ENCODE measurements at regions not wholly inside any gene's neighbourhood (a gene's known extent, or its start where the extent isn't known, plus 50 kb on each side); places are given as distances from the start of the nearest gene placed in this dataset.
"Not testable (repeated sequence)": the region's sequence is repeated elsewhere in the genome, so short reads cannot be mapped to it uniquely, and the experiment has no call there.

DNA sequence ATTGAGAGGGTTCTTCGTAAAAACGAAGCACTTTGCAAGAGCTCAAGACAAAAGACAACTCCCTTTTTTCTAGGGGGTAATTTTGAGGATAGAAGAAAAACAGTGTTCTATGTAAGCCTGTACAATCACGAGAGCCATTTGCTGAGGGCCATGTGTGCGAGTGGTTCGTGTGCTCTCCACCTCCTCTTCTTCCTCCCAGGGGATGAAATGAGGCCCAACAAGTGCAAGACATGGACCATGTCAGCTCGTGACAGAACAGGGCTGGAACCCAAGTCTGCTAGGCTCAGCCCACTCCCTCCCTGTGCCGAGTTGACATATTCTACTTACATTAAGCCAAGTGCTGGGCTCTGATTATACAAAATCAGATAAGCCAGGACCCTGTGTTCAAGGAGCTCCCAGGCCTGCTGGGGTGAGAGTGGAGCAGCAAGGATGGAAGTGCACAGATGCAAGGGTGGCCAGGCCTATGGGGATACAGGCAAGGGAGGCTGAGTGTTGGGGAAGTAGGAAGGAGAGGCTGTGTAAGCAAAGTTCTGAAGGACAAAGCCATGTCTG lies 97.9 kb upstream of the MSX2 start:
- FAIRE-seq (no peak), DNase-seq (ENCODE audit: insufficient read length, low spot score) (no peak)
- TF ChIP-seq TAF1 (IDR thresholded peaks at IDR 0.05; ENCODE audit: low read depth, low read length) = no peak
- TF ChIP-seq POU2F2 (IDR thresholded peaks at IDR 0.05; ENCODE audit: low read depth, low read length) = no peak
- no peak for TF ChIP-seq POLR2AphosphoS5 (IDR thresholded peaks at IDR 0.05; ENCODE audit: low read depth, low read length)
- TF ChIP-seq SPI1 (IDR thresholded peaks at IDR 0.05; ENCODE audit: low read depth, low read length) = no peak

- no peak for DNase-seq (ENCODE audit: insufficient read length, low spot score)
- FAIRE-seq = no peak
- TF ChIP-seq PAX5 (IDR thresholded peaks at IDR 0.05; ENCODE audit: insufficient read depth, low read length, severe bottlenecking) (no peak), SPI1 (IDR thresholded peaks at IDR 0.05; ENCODE audit: low read depth, low read length) (no peak), POLR2A (IDR thresholded peaks at IDR 0.05; ENCODE audit: low read depth, low read length) (no peak), TAF1 (IDR thresholded peaks at IDR 0.05; ENCODE audit: low read depth, low read length) (no peak), POLR2AphosphoS5 (IDR thresholded peaks at IDR 0.05; ENCODE audit: low read depth, low read length) (no peak), POU2F2 (IDR thresholded peaks at IDR 0.05; ENCODE audit: low read depth, low read length) (no peak)
Observed at GRCh38 chr5:174636094-174636493, 88.3 kb upstream of the MSX2 start.

DNA sequence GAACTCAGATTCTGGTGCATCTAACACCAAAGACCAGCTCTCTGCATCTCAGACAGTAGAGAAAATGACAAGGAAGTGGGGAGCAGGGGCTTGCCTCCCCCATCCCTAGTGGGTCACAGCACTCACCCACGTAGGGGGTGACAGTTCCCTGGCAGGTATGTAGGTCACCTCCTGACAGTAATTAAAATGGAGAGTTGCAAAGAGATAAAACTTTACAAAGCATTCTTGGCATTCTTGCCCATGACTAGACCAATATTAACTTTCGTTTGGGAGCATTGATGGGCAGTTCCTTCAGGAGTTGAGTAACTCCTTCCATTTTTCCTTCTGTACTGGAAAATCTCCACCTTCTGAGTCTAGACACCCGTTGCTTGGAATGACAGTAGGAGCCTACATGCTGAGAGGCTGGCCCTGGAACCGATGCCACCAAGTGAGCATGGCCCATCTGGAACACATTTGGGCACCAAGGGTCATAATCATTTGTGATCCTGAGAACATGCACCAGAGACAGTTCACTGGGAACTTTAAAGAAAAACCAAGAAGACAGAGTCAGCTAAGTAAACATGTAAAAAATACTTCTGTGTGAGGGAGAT lies 81.5 kb upstream of the MSX2 start:
- no peak for DNase-seq (ENCODE audit: insufficient read length, low spot score)
- TF ChIP-seq SPI1 (IDR thresholded peaks at IDR 0.05; ENCODE audit: low read depth, low read length) = no peak
- TF ChIP-seq POLR2AphosphoS5 (IDR thresholded peaks at IDR 0.05; ENCODE audit: low read depth, low read length) = no peak
- no peak for TF ChIP-seq PAX5 (IDR thresholded peaks at IDR 0.05; ENCODE audit: insufficient read depth, low read length, severe bottlenecking)
- no peak for TF ChIP-seq POU2F2 (IDR thresholded peaks at IDR 0.05; ENCODE audit: low read depth, low read length)
- TF ChIP-seq TAF1 (IDR thresholded peaks at IDR 0.05; ENCODE audit: low read depth, low read length) = no peak
- no peak for TF ChIP-seq POLR2A (IDR thresholded peaks at IDR 0.05; ENCODE audit: low read depth, low read length)
- FAIRE-seq = no peak

DNA sequence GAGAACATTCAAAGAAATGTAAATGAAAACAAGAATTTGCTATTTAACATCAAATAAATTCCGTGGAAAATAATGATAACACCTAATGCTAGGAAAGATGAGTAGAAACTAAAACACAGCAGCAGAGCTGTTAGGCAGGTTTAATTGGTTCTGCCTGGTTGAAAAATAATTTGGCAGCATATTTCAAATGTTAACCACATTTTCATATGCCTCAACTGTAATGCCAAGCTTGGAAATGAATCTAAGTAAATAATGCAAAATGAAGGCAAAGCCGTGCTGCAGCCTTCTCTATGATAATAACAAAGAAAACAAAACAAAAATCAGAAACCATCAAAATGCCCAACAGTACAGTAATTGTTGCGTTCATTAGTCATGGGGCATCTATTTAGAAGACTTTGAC lies 79.9 kb upstream of the MSX2 start:
- DNase-seq (ENCODE audit: insufficient read length, low spot score) (no peak), FAIRE-seq (no peak)
- TF ChIP-seq PAX5 (IDR thresholded peaks at IDR 0.05; ENCODE audit: insufficient read depth, low read length, severe bottlenecking) (no peak), SPI1 (IDR thresholded peaks at IDR 0.05; ENCODE audit: low read depth, low read length) (no peak), TAF1 (IDR thresholded peaks at IDR 0.05; ENCODE audit: low read depth, low read length) (no peak), POLR2AphosphoS5 (IDR thresholded peaks at IDR 0.05; ENCODE audit: low read depth, low read length) (no peak), POU2F2 (IDR thresholded peaks at IDR 0.05; ENCODE audit: low read depth, low read length) (no peak), POLR2A (IDR thresholded peaks at IDR 0.05; ENCODE audit: low read depth, low read length) (no peak)

GRCh38 chr5:174644923-174645322 lies 79.5 kb upstream of the MSX2 start:
- FAIRE-seq = no peak
- no peak for TF ChIP-seq TAF1 (IDR thresholded peaks at IDR 0.05; ENCODE audit: low read depth, low read length)
- no peak for TF ChIP-seq PAX5 (IDR thresholded peaks at IDR 0.05; ENCODE audit: insufficient read depth, low read length, severe bottlenecking)
- TF ChIP-seq POLR2AphosphoS5 (IDR thresholded peaks at IDR 0.05; ENCODE audit: low read depth, low read length) = no peak
- no peak for TF ChIP-seq POLR2A (IDR thresholded peaks at IDR 0.05; ENCODE audit: low read depth, low read length)
- no peak for TF ChIP-seq SPI1 (IDR thresholded peaks at IDR 0.05; ENCODE audit: low read depth, low read length)
- no peak for TF ChIP-seq POU2F2 (IDR thresholded peaks at IDR 0.05; ENCODE audit: low read depth, low read length)
- no peak for DNase-seq (ENCODE audit: insufficient read length, low spot score)

DNA sequence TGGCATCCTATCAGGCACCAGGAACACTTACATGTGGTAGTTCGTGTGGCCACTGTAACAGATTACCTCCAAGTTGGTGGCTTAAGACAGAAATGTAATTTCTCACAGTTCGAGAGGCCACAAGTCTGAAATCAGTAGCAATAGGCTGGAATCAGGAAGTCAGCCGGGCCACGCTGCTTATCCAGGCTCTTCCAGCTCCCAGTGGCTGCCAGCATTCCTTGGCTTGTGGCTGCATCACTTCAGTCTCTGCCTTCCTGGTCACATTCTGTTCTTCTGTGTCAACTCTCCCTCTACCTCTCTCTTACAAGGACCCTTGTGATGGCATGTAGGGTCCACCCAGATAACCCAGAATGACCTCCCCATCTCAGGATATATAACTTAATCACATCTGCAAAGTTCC lies 78.7 kb upstream of the MSX2 start:
- DNase-seq (ENCODE audit: insufficient read length, low spot score) = no peak
- no peak for FAIRE-seq
- TF ChIP-seq TAF1 (IDR thresholded peaks at IDR 0.05; ENCODE audit: low read depth, low read length) (no peak), SPI1 (IDR thresholded peaks at IDR 0.05; ENCODE audit: low read depth, low read length) (no peak), PAX5 (IDR thresholded peaks at IDR 0.05; ENCODE audit: insufficient read depth, low read length, severe bottlenecking) (no peak), POU2F2 (IDR thresholded peaks at IDR 0.05; ENCODE audit: low read depth, low read length) (no peak), POLR2A (IDR thresholded peaks at IDR 0.05; ENCODE audit: low read depth, low read length) (no peak)

- FAIRE-seq; DNase-seq (ENCODE audit: insufficient read length, low spot score): not testable (repeated sequence)
Observed at GRCh38 chr5:174648618-174649017, 75.8 kb upstream of the MSX2 start.

DNA sequence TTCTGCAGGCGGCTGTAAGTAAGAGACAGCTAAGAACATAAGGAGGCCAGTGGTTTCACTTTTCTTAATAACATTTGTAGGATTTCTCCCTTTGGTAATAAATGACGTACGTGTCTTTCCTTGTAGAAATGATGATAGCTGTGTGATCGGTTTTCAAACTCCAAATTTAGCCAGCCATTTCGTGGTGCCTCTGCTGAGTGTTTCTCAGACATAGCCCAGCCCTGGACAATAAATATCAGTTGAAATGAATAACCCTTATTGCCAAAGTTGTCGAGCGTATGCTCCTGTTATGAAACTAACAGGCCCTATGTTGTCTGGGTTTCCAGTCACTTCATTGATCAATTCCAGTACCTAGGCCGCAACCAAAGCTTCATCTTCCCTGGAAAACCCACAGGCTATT lies 75.0 kb upstream of the MSX2 start:
- no peak for FAIRE-seq
- DNase-seq (ENCODE audit: insufficient read length, low spot score) = no peak
- TF ChIP-seq POLR2AphosphoS5 (IDR thresholded peaks at IDR 0.05; ENCODE audit: low read depth, low read length) (no peak), TAF1 (IDR thresholded peaks at IDR 0.05; ENCODE audit: low read depth, low read length) (no peak), SPI1 (IDR thresholded peaks at IDR 0.05; ENCODE audit: low read depth, low read length) (no peak), PAX5 (IDR thresholded peaks at IDR 0.05; ENCODE audit: insufficient read depth, low read length, severe bottlenecking) (no peak), POU2F2 (IDR thresholded peaks at IDR 0.05; ENCODE audit: low read depth, low read length) (no peak), POLR2A (IDR thresholded peaks at IDR 0.05; ENCODE audit: low read depth, low read length) (no peak)

- FAIRE-seq = no peak
- no peak for TF ChIP-seq TAF1 (IDR thresholded peaks at IDR 0.05; ENCODE audit: low read depth, low read length)
- no peak for TF ChIP-seq POU2F2 (IDR thresholded peaks at IDR 0.05; ENCODE audit: low read depth, low read length)
- TF ChIP-seq POLR2A (IDR thresholded peaks at IDR 0.05; ENCODE audit: low read depth, low read length) = no peak
- TF ChIP-seq POLR2AphosphoS5 (IDR thresholded peaks at IDR 0.05; ENCODE audit: low read depth, low read length) = no peak
- TF ChIP-seq SPI1 (IDR thresholded peaks at IDR 0.05; ENCODE audit: low read depth, low read length) = no peak
- no peak for TF ChIP-seq PAX5 (IDR thresholded peaks at IDR 0.05; ENCODE audit: insufficient read depth, low read length, severe bottlenecking)
- no peak for DNase-seq (ENCODE audit: insufficient read length, low spot score)
Observed at GRCh38 chr5:174654442-174654841, 69.9 kb upstream of the MSX2 start.

GRCh38 chr5:174655351-174655750 lies 69.0 kb upstream of the MSX2 start:
- FAIRE-seq = no peak
- TF ChIP-seq POLR2AphosphoS5 (IDR thresholded peaks at IDR 0.05; ENCODE audit: low read depth, low read length) = no peak
- TF ChIP-seq SPI1 (IDR thresholded peaks at IDR 0.05; ENCODE audit: low read depth, low read length) = no peak
- TF ChIP-seq POU2F2 (IDR thresholded peaks at IDR 0.05; ENCODE audit: low read depth, low read length) = no peak
- no peak for TF ChIP-seq POLR2A (IDR thresholded peaks at IDR 0.05; ENCODE audit: low read depth, low read length)
- TF ChIP-seq PAX5 (IDR thresholded peaks at IDR 0.05; ENCODE audit: insufficient read depth, low read length, severe bottlenecking) = no peak
- TF ChIP-seq TAF1 (IDR thresholded peaks at IDR 0.05; ENCODE audit: low read depth, low read length) = no peak
- no peak for DNase-seq (ENCODE audit: insufficient read length, low spot score)

Measured in GM12891 (cell line).